GM20000 (cell line): ENCODE measurements at regions not wholly inside any gene's neighbourhood (a gene's known extent, or its start where the extent isn't known, plus 50 kb on each side); places are given as distances from the start of the nearest gene placed in this dataset.

Source experiments
- DNase-seq: peaks from one replicate; pipeline ENCODE4 v3.0.0; 2012; ENCODE audit warnings: low spot score
- CTCF ChIP-seq: IDR thresholded peaks from 2 replicates; pipeline ENCODE4 v1.5.1; 2012; ENCODE audit warnings: mild to moderate bottlenecking, control low read depth; ENCODE audit errors: extremely low read depth, missing control alignments

DNA sequence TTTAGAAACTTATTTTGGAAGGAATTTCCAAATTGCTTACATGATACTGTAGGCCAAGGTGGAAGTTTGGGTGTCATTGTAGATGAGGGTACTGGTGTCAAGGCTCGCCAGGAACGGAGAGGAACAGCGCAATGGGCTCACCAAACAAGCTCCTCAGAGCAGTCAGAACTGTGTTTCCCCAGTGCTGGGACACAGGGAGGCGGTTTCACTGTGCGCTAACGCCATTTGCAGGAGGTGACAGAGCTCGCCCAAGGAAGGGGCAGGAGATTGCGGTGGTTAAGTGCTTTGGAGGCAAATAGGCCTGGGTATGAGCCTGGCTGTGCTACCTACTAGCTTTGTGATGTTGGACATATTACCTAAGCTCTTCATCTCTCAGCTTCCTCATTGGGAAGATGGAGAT, 57.3 kb downstream of the HHEX start:
- no peak for TF ChIP-seq CTCF
- no peak for DNase-seq

- DNase-seq, result no peak
Observed at GRCh38 chr10:92747600-92747999, 57.8 kb downstream of the HHEX start.

GRCh38 chr10:92750791-92751533, 61.2 kb downstream of the HHEX start:
- no peak for DNase-seq
- TF ChIP-seq CTCF, result no peak

More at GRCh38 chr10:92747600-92747999, 57.8 kb downstream of the HHEX start:
- no peak for TF ChIP-seq CTCF

- no peak for DNase-seq
- TF ChIP-seq CTCF, result no peak
Observed at GRCh38 chr10:92751534-92751811, 61.7 kb downstream of the HHEX start.

- no peak for TF ChIP-seq CTCF
- DNase-seq, result no peak
Observed at GRCh38 chr10:92751827-92752226, 62.1 kb downstream of the HHEX start.

DNA sequence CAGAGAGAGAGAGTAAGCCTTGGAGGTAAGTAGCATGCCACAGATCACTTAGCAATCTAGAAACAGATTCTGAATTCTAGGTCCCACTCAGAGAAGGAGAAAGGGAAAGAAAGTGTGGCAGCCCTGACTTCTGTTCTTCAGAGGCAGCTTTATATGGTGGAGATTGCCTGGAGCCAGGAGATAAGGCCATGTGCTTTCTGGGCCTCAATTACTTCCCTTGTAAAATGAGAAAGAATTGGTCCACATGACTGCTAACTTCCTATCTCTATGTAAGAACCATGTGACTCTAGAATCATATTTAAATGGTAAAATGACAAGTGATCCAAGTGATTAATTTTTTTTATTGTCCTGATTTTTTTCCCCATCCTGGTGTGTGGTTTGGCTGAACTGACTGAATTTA, 64.1 kb downstream of the HHEX start:
- TF ChIP-seq CTCF, result no peak
- DNase-seq, result no peak

DNA sequence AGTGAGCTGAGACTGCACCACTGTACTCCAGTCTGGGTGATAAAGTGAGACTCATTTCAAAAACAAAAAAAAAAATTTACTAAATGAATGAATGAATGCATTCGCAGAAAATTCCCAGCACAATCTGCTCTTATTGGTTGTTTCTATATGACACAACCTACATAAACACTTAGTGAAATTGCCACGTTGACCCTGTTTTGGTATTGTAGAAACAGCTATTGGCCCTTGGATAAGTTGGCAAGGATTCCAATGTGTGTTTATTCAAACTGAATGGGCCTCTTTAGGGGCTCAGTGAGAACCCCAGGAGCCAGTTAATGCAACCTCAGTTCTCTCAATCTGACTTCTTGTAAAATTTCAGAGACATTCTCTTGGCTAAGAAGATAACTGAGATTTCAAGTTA, 66.0 kb downstream of the HHEX start:
- no peak for DNase-seq
- TF ChIP-seq CTCF, result no peak
